ENCODE measurements at regions not wholly inside any gene's neighbourhood (a gene's known extent, or its start where the extent isn't known, plus 50 kb on each side); places are given as distances from the start of the nearest gene placed in this dataset.
A peak's percentile ranks its signal among the peaks of the same experiment; 100 is the strongest.
"Not testable (repeated sequence)": the region's sequence is repeated elsewhere in the genome, so short reads cannot be mapped to it uniquely, and the experiment has no call there.

DNA sequence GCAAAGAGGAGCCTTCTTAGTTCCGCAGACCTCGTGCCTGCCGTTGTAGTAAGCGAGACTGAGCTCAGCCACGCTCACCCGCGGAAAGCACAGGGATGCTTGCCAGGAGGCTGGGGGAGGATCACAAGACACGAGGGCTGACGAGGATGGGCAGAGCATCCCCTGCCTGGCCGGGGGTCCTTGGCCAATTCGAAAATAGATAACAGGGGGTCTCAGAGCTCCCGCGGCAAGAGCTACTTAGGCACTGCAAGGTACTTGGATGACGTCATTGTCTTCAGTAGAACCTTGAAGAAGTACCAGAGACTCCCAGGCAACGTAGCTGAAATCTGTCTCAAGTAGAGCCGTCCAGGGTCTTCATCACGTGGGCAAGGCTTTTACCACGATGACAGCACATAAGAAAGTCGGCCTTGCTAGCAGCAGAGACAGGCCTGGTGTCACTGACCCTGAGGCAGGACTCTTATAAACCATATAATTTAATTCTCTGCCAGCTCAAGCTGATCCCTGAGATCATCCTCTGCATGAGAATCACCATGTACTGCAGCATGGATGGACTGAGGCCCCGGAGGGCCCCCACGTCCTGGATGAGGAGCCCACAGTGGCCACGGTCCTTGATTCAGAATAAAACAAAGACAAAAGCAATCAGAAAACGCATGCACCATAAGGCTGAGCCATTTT, 81.9 kb downstream of the TMEM18 start:
- no peak for DNase-seq

DNA sequence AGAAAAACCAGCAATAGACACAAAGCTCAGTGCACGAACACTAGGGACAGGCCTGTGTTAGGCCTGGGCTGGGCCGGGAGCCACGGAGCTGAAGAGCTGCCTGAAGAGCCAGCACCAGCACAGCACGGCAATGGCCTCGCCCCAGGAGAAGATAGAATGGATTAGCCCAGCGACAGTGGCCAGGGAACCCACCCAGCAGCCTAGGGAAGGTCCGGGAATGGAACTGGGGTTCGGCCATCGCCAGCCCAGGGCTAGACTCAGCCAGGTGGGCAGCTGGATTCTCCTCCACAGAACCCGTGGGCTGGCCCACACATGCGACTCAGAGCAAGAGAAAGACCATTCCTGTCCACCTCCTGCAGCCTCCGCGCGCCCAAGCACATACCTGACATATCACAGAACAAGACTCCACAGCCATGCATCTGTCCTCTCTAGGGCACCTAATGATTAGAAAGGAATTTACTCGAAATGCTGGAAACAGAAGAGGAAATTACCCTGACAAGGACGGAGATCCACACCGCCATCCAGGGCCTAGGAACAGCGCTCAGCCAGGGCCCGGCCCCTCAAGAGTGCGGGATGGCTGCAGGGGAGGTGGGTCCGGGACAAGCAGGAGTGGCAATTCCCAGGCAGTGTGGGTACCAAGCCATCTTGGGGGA, 82.8 kb downstream of the TMEM18 start:
- no peak for DNase-seq

DNA sequence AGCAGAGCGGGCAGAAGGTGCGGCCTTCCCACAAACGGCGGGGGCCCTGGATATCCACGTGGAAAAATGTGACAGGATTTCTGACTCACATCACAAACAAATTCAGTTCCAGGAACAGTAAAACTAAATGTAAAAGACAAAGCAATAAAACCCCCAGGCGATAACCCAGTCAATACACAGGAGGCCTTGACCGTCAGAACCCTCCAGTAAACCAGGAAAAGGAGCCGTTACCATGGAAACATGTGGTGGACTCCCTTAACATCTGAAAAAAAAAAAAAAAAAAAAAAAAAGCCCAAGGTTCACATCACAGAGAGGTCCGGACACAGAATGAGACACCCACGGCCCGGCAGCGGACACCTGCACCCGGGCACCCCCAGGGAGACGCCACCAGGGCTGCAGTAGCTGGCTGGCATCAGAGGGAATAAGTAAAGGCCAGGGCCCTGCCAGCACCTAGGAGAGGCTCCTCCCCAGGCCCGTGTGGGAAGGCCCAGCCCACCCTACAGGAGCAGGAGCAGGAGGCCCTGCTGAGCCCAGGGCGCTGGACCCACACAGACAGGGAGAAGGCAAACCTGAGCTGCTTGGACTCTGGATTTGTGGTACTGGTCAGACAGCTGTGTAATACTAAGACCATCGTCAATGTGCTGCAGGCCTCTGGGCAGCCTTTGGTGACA, 83.7 kb downstream of the TMEM18 start:
- DNase-seq: no peak

DNA sequence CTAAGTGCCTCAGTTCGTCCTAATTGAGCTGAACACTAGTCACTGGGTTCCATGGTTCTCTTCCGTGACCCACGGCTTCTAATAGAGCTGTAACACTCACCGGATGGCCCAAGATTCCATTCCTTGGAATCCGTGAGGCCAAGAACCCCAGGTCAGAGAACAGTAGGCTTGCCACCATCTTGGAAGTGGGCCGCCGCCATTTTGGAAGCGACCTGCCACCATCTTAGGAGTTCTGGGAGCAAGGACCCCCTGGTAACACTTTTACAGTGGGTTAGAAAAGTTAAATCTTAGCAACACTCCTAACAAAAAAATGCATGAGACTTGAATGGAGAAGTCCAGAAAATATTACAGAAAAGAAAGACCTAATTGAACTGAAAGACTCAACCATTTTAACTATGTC, 84.5 kb downstream of the TMEM18 start:
- DNase-seq: no peak

DNA sequence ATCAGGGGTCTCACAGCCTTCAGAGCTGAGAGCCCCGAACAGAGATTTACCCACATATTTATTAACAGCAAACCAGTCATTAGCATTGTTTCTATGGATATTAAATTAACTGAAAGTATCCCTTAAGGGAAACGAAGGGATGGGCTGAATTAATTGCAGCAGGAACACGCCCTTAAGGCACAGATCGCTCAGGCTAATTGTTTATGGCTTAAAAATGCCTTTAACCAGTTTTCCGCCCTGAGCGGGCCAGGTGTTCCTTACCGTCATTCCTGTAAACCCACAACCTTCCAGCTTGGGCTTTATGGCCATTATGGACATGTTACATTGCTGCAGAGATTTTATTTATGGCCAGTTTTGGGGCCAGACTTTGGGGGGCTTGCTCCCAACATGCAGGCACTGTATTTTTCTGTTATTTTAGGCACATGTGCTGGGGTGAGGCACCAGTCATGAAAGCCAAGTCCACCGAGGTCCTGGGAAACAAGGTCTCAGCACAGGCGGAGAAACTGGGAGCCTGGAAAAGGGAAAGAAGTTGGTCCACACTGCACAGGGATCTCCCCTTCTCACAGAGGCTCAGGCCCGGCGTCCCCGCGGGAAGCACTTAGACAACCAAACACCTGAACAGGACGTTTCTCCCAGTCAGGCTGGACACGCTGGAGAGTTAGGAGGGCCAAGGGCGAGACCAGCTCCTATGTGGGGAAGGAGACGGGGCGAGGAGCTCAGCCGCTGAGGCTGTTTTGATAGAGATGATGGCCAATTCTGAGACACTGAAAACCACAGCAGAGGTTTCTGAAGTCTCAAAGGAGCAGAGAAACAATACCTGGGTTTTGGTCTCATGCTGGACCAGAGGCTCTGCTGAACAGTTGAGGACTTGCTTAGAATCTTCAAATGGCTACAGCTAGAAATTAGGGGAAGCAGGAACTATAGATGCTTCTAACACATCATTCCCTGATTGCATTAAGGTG, 86.7 kb downstream of the TMEM18 start:
- no peak for DNase-seq

DNA sequence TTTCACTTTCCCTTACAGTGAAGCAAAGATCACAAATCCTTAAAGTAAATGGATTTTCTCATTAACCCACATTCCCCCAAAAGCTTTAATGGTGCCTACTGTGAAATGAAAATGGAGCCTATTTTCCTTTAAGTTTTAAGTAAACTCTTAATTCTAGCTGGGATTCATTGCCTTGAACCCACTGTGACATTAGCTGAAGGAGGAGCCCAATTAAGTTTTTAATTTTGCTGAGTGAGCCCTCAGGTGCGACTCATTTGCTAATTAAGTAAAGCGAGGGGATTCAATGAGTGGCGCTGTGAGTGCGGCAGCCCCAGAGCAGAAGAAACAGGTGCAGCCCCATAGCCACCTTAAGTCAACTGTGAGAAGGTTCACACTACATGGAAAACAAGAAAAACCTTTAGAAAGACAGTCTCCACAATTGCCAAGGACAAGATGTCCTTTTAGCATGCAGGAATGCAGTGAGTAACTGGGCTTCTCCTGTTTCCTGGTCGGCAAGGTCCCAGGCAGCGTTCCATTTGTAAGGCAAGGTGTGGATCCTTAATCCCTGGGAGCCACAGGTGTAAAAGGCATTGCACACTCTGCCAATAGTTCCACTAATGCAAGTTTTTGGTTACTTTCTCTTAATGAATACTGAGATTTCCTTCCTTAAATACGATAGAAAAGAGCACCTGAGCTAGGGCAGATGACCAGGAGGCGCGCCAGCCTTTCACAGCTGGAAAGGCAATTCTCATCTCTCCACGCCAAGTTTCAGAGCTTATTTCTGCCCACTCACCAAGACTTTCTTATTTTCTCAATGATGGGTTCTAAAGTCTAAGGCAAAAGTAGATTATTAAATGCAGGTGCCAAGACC, 87.7 kb downstream of the TMEM18 start:
- no peak for DNase-seq

DNA sequence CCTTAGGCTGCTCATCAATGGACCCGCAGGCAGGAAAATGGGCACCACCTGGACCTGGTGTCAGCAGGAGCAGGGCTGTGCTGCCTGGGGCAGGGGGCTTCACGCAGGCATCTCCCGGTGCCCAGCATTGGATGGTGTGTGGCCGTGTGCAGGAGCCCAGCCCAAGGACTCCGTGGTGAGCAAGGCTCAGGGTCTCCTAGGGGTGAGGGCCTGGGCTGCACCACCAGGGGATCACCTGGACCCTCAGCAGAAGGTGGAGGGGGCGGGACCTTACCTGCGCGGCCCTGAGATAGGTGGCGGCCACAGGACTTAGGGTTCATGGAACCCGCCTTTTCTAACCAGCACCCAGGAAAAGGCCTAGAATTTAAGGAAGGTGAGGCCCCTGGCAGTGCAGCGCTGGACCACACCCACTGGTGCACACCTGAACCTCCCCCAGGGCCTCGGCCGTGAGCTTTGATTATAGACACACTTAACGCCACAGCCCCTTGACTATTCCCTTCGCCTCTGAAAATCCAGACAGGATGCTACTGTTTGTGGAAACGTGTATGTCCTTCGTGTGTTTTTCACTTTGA, 89.0 kb downstream of the TMEM18 start:
- DNase-seq: no peak

DNA sequence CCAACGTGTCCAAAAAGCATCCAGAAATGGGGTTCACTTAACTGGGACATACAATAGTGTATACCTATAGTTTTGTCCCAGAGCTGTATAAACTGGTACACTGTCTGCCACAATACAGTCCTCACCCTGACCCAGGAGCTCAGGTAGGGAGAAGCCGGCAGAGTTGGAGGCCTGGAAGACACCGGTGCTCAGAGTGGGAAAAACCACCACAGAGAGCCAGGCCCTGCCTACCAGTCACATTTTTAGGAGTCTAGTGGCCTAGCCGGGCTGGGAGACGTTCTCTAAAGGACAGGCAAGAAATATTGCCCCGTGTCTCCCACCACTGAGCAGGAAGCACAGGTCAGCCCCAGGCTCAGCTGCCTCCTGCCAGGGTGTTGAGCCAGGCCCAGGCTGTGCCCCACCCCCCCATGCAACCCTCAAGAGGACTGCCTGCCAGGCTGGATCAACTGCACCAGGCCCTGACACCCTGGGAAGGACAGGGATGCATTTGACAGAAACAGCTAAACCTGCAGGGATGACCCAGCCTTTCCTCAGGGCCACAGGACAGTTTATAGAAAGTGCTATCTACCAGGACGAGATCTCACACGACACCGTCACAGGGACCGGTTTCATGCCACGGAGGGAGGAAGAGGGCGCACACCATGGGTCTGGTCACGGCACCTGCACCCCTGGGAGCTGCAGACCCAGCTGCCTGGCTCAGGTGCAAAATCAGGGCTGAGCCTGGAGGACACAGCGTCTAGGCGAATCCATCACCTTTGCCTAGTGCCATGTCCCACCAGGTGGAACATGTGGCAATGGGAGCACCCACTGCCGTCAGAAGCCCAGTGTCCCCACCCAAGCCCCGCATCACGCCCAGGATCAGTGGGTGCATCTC, 89.9 kb downstream of the TMEM18 start:
- no peak for DNase-seq

DNA sequence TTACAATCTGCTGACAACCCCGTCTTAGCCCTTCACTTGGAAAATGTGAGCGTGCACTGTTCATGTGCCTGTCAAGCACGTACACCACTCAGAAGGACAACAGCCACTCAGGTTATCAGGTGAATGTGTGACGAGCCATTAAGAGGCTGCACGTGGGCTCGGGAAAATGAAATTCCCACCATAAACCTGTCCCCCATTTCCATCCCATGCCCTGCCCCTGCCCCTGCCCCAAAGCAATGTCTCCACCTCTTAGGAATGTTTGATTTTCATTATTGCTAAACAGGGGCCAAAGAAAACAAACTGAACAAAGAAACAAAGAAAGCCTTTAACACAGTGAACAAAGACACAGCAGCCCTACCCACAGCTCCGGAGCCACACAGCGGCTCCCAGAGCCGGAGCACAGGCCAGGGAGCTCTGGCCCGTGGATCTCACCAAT, 90.5 kb downstream of the TMEM18 start:
- peak; percentile 7 for DNase-seq

DNA sequence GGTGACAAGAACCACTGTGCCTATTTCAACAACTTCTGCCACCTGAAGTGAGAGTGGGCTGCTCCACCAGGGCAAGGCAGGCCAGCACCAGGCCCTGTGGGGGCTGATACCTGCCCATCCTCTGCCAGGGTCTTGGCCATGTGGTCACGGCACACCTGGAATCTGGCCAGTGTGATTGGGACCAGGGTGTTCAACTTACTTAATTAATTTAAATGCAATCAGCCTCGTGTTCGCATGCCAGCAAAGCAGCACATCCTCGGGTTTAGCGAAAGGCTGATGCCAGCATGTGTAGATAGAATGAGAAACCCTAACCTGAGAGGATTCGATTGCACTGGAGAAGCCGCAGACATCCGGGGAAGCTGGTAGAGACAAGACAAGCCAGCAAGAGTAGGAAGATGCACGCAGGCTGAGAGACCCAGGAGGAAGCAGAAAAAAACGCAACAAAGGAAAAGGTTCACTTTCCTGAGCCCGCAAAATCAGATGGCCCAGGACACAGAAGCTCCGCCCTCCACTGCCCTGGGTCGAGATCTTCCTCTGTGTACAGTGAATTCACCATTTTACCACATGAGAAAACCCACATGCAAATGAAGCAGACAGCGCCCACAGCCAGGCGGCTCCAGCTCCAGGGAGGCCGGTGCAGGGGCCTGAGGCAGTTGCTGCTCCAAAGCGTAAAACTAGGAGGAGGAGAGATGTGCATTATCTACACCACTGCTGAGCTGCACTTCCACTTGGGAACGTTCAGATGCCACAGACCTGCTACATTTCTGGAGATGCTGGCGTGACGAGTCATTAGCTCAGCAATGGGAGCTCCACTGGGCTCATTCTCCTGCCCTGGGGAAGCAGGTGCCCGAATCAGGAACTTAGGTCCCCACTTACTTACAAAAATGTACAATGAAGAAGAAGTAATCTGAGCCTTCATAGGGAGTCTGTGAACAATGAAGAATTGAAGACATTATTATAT, 92.1 kb downstream of the TMEM18 start:
- DNase-seq: no peak

DNA sequence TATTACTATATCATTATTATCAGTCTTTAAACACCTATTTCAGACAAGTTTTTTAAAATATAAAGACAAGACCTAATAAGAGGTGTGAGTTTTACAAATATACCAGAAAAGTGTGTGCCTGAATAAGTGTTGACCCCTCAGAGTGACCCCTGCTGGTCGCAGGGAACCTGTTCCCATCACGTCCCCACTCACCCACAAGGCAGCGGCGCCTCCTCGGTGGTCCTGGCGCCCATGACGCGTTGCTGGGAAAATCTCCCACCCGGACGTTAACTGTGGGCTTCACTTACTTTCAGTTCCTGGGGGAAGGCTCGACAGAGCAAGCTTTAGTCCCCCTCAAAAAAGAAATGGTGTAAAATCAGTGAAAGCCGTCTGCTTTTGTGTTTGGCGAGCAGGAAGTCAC, 93.5 kb downstream of the TMEM18 start:
- DNase-seq: no peak

DNA sequence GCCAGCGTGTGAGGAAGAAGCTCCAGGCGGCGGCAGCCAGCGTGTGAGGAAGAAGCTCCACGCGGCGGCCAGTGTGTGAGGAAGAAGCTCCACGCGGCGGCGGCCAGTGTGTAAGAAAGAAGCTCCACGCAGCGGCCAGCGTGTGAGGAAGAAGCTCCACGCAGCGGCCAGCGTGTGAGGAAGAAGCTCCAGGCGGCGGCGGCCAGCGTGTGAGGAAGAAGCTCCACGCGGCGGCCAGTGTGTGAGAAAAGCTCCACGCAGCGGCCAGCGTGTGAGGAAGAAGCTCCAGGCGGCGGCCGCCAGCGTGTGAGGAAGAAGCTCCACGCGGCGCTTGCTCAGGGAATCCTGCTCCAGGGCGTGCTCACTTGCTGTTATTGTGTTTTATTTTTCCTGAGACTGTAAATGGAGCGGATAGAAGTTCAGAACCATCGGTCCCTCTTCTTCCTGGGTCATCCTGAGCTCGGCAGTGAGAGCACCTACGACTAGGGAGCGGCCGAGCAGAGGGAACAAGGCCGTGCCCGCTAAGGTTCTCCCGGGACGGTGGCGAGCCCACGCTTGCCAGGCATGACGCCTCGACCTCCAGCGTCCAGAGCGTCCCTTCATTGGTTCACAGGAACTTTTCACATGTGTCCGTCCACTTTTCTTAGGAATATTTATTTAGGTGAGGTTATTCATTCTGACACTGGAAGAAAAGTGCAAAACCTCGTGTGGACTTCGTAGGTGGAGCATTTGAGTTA, 94.2 kb downstream of the TMEM18 start:
- DNase-seq: no peak

DNA sequence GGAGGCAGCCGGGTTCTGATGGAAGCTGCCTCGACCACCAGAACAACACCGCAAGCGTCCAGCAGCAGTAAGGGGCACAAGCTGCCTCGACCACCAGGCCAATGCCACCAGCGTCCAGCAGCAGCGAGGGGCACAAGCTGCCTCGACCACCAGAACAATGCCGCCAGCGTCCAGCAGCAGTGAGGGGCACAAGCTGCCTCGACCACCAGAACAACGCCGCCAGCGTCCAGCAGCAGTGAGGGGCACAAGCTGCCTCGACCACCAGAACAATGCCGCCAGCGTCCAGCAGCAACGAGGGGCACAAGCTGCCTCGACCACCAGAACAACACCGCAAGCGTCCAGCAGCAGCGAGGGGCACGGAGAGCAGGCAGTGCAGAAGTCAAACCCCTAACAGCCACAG, 94.9 kb downstream of the TMEM18 start:
- not testable (repeated sequence) for DNase-seq

DNA sequence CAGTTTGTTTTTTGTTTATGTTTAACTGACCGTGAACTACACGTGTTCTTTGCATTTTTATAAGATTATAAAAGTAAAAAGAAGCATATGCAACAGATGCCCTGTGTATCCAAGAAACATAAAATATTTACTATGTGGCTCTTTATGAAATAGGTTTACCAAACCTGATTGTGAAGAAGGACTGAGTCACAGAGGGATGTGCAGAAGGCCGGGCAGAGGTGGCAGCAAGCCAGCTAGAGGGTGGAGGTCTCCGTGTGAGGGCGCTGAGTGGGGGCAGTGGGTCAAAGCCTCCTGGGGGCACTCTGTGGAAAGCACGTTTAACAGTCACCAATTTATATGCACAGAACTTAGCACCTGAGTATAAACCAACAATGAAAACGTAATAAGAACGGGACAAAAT, 97.2 kb downstream of the TMEM18 start:
- no peak for DNase-seq

DNA sequence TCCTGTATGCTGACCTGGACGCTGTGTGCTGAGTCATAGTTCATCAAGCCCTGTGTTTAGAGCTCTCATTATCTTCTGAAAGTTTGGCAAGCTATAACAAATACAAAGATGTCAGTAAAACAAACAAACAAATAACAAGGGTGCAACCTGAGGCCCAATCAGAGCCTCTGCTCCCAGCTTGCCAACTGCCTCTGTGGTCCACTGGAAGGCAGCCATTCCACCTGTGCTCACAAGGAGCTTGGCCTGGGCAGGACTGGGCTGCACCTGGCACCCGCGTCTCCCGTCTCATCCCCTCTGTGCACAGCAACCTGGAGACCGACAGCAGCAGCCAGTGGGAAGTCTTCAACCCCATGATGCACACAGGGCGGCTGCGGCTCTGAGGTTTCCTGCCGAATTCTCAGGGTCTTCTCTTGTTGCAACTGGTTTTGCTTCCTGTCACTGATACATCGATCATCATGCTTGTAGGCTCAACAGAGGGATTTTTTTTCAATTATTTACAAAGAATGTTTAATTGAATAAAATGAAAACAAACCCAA, 97.8 kb downstream of the TMEM18 start:
- DNase-seq: peak; percentile 12

DNA sequence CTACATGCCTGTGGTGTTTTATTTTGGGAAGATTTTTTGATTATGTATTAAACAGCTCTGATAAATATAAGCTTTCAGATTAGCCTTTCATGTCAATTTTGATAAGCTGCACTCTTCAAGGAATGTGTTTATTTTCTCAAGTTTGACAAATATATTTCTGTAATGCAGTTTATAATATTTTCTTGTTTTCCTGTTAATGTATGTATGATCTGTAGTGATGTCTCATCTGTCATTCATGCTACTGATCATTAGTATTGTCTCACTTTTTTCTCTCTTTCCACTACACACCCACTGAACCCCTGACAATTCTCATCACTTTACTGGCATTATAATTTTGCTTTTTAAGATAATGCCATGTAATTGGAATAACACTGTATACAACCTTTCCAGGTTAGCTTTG, 100.9 kb downstream of the TMEM18 start:
- DNase-seq: no peak

DNA sequence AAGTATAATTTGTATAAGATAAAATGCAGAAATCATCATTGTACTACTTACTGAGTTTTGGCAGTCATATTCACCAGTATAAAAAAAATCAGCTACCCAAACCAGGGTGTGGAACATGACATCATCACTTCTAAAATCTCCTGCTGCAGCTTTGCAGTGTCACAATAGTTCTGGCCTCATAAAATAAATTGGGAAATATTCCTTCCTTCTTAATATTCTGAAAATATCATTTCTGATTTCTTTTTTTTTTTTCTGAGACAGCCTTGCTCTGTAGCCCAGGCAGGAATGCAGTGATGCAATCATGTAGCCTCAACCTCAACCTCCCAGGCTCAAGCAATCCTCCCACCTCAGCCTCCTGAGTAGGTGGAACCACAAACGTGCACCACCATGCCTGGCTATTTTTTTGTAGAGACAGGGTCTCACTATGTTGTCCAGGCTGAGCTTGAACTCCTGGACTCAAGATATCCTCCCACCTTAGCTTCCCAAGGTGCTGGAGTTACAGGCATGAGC, 101.4 kb downstream of the TMEM18 start:
- DNase-seq: no peak

DNA sequence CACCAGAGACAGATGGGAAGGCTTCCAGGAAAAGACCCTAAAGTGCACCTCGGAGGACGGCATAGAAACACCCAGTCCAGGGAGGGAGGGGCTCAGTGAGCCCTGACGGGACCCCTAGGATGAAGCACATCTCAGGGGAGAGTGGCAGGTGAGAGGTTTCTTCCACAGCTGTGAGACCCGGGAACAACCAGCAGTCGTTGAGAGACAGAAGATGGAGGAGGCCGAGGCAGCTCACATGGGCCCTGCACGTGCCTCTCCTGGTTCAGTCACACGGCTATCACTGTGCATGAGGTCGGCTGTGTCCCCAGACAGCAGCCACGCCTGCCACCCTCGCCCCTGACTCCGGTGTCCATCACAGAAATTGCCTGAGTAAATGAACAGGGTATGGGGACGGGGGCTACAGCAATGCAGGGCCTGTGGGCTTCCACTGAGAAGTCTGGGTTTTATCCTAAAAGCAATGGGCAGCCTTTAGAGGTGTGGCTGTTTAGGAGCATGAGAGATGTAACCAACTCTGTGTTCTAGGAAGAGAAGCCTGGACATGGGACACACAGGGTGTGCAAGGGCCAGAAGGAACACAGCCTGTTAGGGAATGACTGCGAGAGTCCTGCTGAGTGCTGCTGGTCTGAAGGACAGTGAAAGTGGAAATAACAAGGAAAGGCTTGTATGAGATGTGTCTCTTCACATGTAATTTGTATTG, 102.0 kb downstream of the TMEM18 start:
- no peak for DNase-seq

Measured in NCI-H774 (cell line).